Colonic mucosa (tissue), 4 donors: ENCODE measurements at regions not wholly inside any gene's neighbourhood (a gene's known extent, or its start where the extent isn't known, plus 50 kb on each side); places are given as distances from the start of the nearest gene placed in this dataset.
A peak's percentile ranks its signal among the peaks of the same experiment; 100 is the strongest.

ENCODE experiments used
- DNase-seq: peaks from one replicate; pipeline ENCODE4 v3.0.0-alpha.2; 2020
- H3K27ac ChIP-seq: fragments of 200-600 bp; one replicate; pipeline ENCODE4 v1.8.0; 2021
- H3K27me3 ChIP-seq: fragments of 200-600 bp; one replicate; pipeline ENCODE4 v1.8.0; 2021
- H3K36me3 ChIP-seq: fragments of 200-600 bp; one replicate; pipeline ENCODE4 v1.8.0; 2021
- H3K4me1 ChIP-seq: fragments of 200-600 bp; one replicate; pipeline ENCODE4 v1.8.0; 2021; ENCODE audit warnings: mild to moderate bottlenecking
- H3K4me3 ChIP-seq: fragments of 200-600 bp; one replicate; pipeline ENCODE4 v1.8.0; 2021
- H3K9ac ChIP-seq, 2 donors: one replicate each; pipeline ENCODE4 v1.7.0; 2013; ENCODE audit warnings: control low read depth in 2 of 2, low read depth in 2 of 2, low read length in 2 of 2
- H3K9me3 ChIP-seq: fragments of 200-600 bp; one replicate; pipeline ENCODE4 v1.8.0; 2021
- CTCF ChIP-seq: fragments of 200-600 bp; IDR thresholded peaks from one replicate; pipeline ENCODE4 v1.8.0; 2022; ENCODE audit warnings: antibody characterized with exemption, mild to moderate bottlenecking
- intact Hi-C: fragments of 100-400 bp; cut with DNase I; formaldehyde crosslinking; loops from one replicate; pipeline ENCODE4 v1.14.1; 2022
- donor health status: healthy.
- donor health status: DM: no; HTN: no; CAD: no.
- donor health status: DM: no; HTN: no; CAD: no.

GRCh38 chr2:211086049-211086448 is 529.6 kb downstream of the CPS1 start:
- TF ChIP-seq CTCF, result no peak
- no peak for DNase-seq
- H3K27me3 ChIP-seq, result no peaks in the 10 kb centered on the region
- H3K9ac ChIP-seq, result no peak overlapping the region
- intact Hi-C loops, result loop anchor here (5.0 kb wide), 2 partner anchors 71 to 1481 kb away; no protein-coding TSS in a partner anchor
- H3K27ac ChIP-seq, result no peak overlapping the region
- no peaks in the 10 kb centered on the region for H3K4me1 ChIP-seq
- H3K36me3 ChIP-seq, result no peaks in the 10 kb centered on the region
- H3K4me3 ChIP-seq, result no peak overlapping the region
- no peaks in the 10 kb centered on the region for H3K9me3 ChIP-seq

GRCh38 chr2:211089127-211089526 is 532.7 kb downstream of the CPS1 start:
- intact Hi-C loops, result loop anchor here (5.0 kb wide), 2 partner anchors 68 to 1478 kb away; no protein-coding TSS in a partner anchor
- Histone ChIP-seq H3K4me3 (no peak overlapping the region), H3K4me1 (no peaks in the 10 kb centered on the region), H3K27ac (no peak overlapping the region), H3K9ac (no peak overlapping the region), H3K36me3 (no peaks in the 10 kb centered on the region), H3K27me3 (no peaks in the 10 kb centered on the region), H3K9me3 (no peaks in the 10 kb centered on the region)
- no peak for TF ChIP-seq CTCF
- DNase-seq, result no peak

GRCh38 chr2:211093743-211094303 is 537.4 kb downstream of the CPS1 start:
- H3K9ac ChIP-seq, result no peak overlapping the region
- no peaks in the 10 kb centered on the region for H3K9me3 ChIP-seq
- H3K4me3 ChIP-seq, result no peak overlapping the region
- no peaks in the 10 kb centered on the region for H3K4me1 ChIP-seq
- H3K27me3 ChIP-seq, result no peaks in the 10 kb centered on the region
- H3K27ac ChIP-seq, result no peak overlapping the region
- TF ChIP-seq CTCF, result no peak
- intact Hi-C loops, result no loop called here
- DNase-seq, result no peak
- no peaks in the 10 kb centered on the region for H3K36me3 ChIP-seq

- Histone ChIP-seq H3K4me3 (no peak overlapping the region), H3K36me3 (no peaks in the 10 kb centered on the region), H3K9ac (no peak overlapping the region), H3K27ac (no peak overlapping the region), H3K27me3 (no peaks in the 10 kb centered on the region), H3K4me1 (no peaks in the 10 kb centered on the region), H3K9me3 (no peaks in the 10 kb centered on the region)
- intact Hi-C loops, result no loop called here
- DNase-seq, result peak; percentile 22
- TF ChIP-seq CTCF, result no peak
Measured at GRCh38 chr2:211103989-211104388, 547.6 kb downstream of the CPS1 start.

GRCh38 chr2:211113334-211114175 is 557.2 kb downstream of the CPS1 start:
- Histone ChIP-seq H3K9ac (no peak overlapping the region), H3K27ac (no peak overlapping the region), H3K36me3 (no peaks in the 10 kb centered on the region), H3K27me3 (peaks cover 4% of the 10 kb centered on the region), H3K9me3 (no peaks in the 10 kb centered on the region), H3K4me3 (no peak overlapping the region), H3K4me1 (no peaks in the 10 kb centered on the region)
- intact Hi-C loops, result no loop called here
- no peak for TF ChIP-seq CTCF
- DNase-seq, result no peak
